Right lobe of liver (tissue), 4 donors: ENCODE measurements at regions not wholly inside any gene's neighbourhood (a gene's known extent, or its start where the extent isn't known, plus 50 kb on each side); places are given as distances from the start of the nearest gene placed in this dataset.

Experiments used
- CTCF ChIP-seq, 4 donors: fragments of 200-600 bp in 3 of 4; fragments of 450-650 bp in 1 of 4; IDR thresholded peaks; one replicate each; pipeline versions ENCODE4 v1.5.1 to v1.8.0; 2016 to 2022; ENCODE audit warnings: antibody characterized with exemption in 4 of 4, mild to moderate bottlenecking in 2 of 4
- POLR2A ChIP-seq: fragments of 450-650 bp; IDR thresholded peaks from one replicate; pipeline ENCODE4 v1.6.1; 2017; ENCODE audit warnings: antibody characterized with exemption, mild to moderate bottlenecking
- donor health status: DM: no; HTN: no; CAD: no.
- donor health status: DM: no; HTN: no; CAD: no.
- donor health status: DM: no; HTN: yes; CAD: no.

GRCh38 chr16:88130681-88131080 is 179.4 kb downstream of the BANP start:
- TF ChIP-seq CTCF (IDR thresholded peaks at IDR 0.05), result no peak
- TF ChIP-seq POLR2A, result no peak
